Left renal pelvis (tissue), 4 donors: ENCODE measurements at regions not wholly inside any gene's neighbourhood (a gene's known extent, or its start where the extent isn't known, plus 50 kb on each side); places are given as distances from the start of the nearest gene placed in this dataset.

ENCODE experiments used
- DNase-seq, 4 donors: peaks; one replicate each; pipeline ENCODE4 v3.0.0-alpha.2; 2013; ENCODE audit warnings: low read depth in 4 of 4, low spot score in 3 of 4

- DNase-seq = no peak
These were observed 130.4 kb downstream of the MBL2 start for GRCh38 chr10:52642208-52642607.

- peak in 2 of 4 donors; percentile 12 to 15 for DNase-seq
These were observed 128.0 kb downstream of the MBL2 start for GRCh38 chr10:52644373-52645186.

GRCh38 chr10:52645187-52645758 lies 127.3 kb downstream of the MBL2 start:
- DNase-seq = no peak

- DNase-seq = no peak
These were observed 123.1 kb downstream of the MBL2 start for GRCh38 chr10:52649511-52649910.

- DNase-seq = no peak
These were observed 121.7 kb downstream of the MBL2 start for GRCh38 chr10:52650873-52651272.

- no peak for DNase-seq
These were observed 121.3 kb downstream of the MBL2 start for GRCh38 chr10:52651293-52651692.

- no peak for DNase-seq
These were observed 119.9 kb downstream of the MBL2 start for GRCh38 chr10:52652431-52653262.

GRCh38 chr10:52653263-52653909 lies 119.2 kb downstream of the MBL2 start:
- DNase-seq = no peak

- DNase-seq = no peak
These were observed 118.4 kb downstream of the MBL2 start for GRCh38 chr10:52654201-52654600.

- DNase-seq = no peak
These were observed 114.5 kb downstream of the MBL2 start for GRCh38 chr10:52658112-52658511.

GRCh38 chr10:52659085-52659484 lies 113.5 kb downstream of the MBL2 start:
- no peak for DNase-seq

- no peak for DNase-seq
These were observed 110.3 kb downstream of the MBL2 start for GRCh38 chr10:52662256-52662655.

- DNase-seq = no peak
These were observed 109.4 kb downstream of the MBL2 start for GRCh38 chr10:52663161-52663560.

- DNase-seq = no peak
These were observed 108.0 kb downstream of the MBL2 start for GRCh38 chr10:52664629-52665028.

GRCh38 chr10:52665821-52666220 lies 106.8 kb downstream of the MBL2 start:
- no peak for DNase-seq

- no peak for DNase-seq
These were observed 105.7 kb downstream of the MBL2 start for GRCh38 chr10:52666931-52667330.

- no peak for DNase-seq
These were observed 104.6 kb downstream of the MBL2 start for GRCh38 chr10:52668024-52668423.

- DNase-seq = no peak
These were observed 99.7 kb downstream of the MBL2 start for GRCh38 chr10:52672880-52673279.

GRCh38 chr10:52673468-52673867 lies 99.1 kb downstream of the MBL2 start:
- no peak for DNase-seq

- DNase-seq = no peak
These were observed 98.1 kb downstream of the MBL2 start for GRCh38 chr10:52674474-52674873.

GRCh38 chr10:52677086-52677485 lies 95.5 kb downstream of the MBL2 start:
- DNase-seq = no peak
